ENCODE measurements at regions not wholly inside any gene's neighbourhood (a gene's known extent, or its start where the extent isn't known, plus 50 kb on each side); places are given as distances from the start of the nearest gene placed in this dataset.

DNA sequence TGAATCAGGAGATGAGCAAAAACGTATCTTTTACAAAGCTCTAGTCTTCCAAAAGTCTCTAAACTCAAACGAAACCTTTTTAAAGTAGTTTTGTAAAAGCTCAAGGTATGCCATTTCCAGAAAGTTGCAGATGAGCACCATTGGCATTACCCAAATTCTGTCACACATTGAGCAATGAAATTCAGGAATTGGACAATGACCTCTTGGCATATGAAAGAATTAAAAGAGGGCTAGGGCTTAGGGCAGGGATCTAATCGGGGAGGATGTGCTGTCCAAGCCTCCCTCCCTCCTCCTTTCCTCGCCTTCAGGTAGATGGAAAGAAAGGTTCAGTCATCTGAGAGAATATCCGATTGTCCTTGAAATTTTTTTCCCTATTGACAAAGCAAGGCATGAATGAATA lies 133.1 kb upstream of the CPNE4 start:
- TF ChIP-seq, protein P1, sequence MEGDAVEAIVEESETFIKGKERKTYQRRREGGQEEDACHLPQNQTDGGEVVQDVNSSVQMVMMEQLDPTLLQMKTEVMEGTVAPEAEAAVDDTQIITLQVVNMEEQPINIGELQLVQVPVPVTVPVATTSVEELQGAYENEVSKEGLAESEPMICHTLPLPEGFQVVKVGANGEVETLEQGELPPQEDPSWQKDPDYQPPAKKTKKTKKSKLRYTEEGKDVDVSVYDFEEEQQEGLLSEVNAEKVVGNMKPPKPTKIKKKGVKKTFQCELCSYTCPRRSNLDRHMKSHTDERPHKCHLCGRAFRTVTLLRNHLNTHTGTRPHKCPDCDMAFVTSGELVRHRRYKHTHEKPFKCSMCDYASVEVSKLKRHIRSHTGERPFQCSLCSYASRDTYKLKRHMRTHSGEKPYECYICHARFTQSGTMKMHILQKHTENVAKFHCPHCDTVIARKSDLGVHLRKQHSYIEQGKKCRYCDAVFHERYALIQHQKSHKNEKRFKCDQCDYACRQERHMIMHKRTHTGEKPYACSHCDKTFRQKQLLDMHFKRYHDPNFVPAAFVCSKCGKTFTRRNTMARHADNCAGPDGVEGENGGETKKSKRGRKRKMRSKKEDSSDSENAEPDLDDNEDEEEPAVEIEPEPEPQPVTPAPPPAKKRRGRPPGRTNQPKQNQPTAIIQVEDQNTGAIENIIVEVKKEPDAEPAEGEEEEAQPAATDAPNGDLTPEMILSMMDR (IDR thresholded peaks at IDR 0.05) = no peak
- TF ChIP-seq POLR2A (IDR thresholded peaks at IDR 0.05) (no peak), POLR2AphosphoS5 (IDR thresholded peaks at IDR 0.05) (no peak), EP300 (IDR thresholded peaks at IDR 0.05) (no peak)

Measured in sigmoid colon (tissue), 4 donors.